ENCODE measurements at regions not wholly inside any gene's neighbourhood (a gene's known extent, or its start where the extent isn't known, plus 50 kb on each side); places are given as distances from the start of the nearest gene placed in this dataset.

- TF ChIP-seq ZBTB33 (IDR thresholded peaks at IDR 0.05) (no peak), FOXA2 (IDR thresholded peaks at IDR 0.05) (no peak), JUND (IDR thresholded peaks at IDR 0.05) (no peak), NR2F2 (IDR thresholded peaks at IDR 0.05) (no peak), EGR1 (IDR thresholded peaks at IDR 0.05; ENCODE audit: low read depth in 2 of 2) (no peak), TAF1 (conservative IDR thresholded peaks at IDR 0.05) (no peak), SP1 (IDR thresholded peaks at IDR 0.05) (no peak), MAX (IDR thresholded peaks at IDR 0.05) (no peak), CTCF (IDR thresholded peaks at IDR 0.05; ENCODE audit: low read depth, low read length, missing input control) (no peak), RAD21 (IDR thresholded peaks at IDR 0.05) (no peak), YY1 (IDR thresholded peaks at IDR 0.05) (no peak), HNF4A (conservative IDR thresholded peaks at IDR 0.05) (no peak), FOXA1 (IDR thresholded peaks at IDR 0.05) (no peak), REST (IDR thresholded peaks at IDR 0.05) (no peak), HNF4G (IDR thresholded peaks at IDR 0.05) (no peak), RXRA (IDR thresholded peaks at IDR 0.05) (no peak), GABPA (IDR thresholded peaks at IDR 0.05 in 1 of 2, conservative IDR thresholded peaks at IDR 0.05 in 1 of 2) (no peak)
- TF ChIP-seq, protein P1, sequence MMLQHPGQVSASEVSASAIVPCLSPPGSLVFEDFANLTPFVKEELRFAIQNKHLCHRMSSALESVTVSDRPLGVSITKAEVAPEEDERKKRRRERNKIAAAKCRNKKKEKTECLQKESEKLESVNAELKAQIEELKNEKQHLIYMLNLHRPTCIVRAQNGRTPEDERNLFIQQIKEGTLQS (IDR thresholded peaks at IDR 0.05) = no peak
- Histone ChIP-seq H3K4me1 (ENCODE audit: control insufficient read depth in 4 of 4, insufficient read depth in 4 of 4, low read length in 3 of 4) (no peaks in the 10 kb centered on the region), H3K4me3 (ENCODE audit: low read depth in 1 of 3, low read length in 3 of 3) (no peak overlapping the region), H3K36me3 (ENCODE audit: control insufficient read depth in 4 of 4, insufficient read depth in 3 of 4, low read depth in 1 of 4, low read length in 3 of 4) (no peaks in the 10 kb centered on the region), H3K27me3 (ENCODE audit: control insufficient read depth in 4 of 4, insufficient read depth in 4 of 4, low read length in 3 of 4) (no peaks in the 10 kb centered on the region), H3K9me3 (ENCODE audit: control insufficient read depth in 4 of 4, low read length in 3 of 4) (no peaks in the 10 kb centered on the region), H3K9ac (ENCODE audit: low read depth in 1 of 2, low read length in 2 of 2) (no peak overlapping the region), H3K27ac (ENCODE audit: low read depth in 1 of 2, low read length in 2 of 2) (no peak overlapping the region)
- DNase-seq (ENCODE audit: low spot score) = no peak
- 72% methylated on average over 6 of the region's 6 CpGs for WGBS
Observed at GRCh38 chr17:72365857-72366414, 245.1 kb downstream of the SOX9 start.

Data from liver (tissue), 8 donors.